ENCODE measurements at regions not wholly inside any gene's neighbourhood (a gene's known extent, or its start where the extent isn't known, plus 50 kb on each side); places are given as distances from the start of the nearest gene placed in this dataset.

GRCh38 chr19:5217171-5217570 is 123.4 kb downstream of the PTPRS start:
- H3K36me3 ChIP-seq (ENCODE audit: control insufficient read depth, insufficient read depth, low read length), result peaks cover 98% of the 10 kb centered on the region
- DNase-seq, result no peak
- H3K9me3 ChIP-seq (replicated peaks; ENCODE audit: control insufficient read depth, low read depth, low read length), result no peaks in the 10 kb centered on the region
- whole genome bisulfite sequencing (ENCODE audit: insufficient coverage), result no CpG with 5 or more reads among the region's 4 CpGs
- no peaks in the 10 kb centered on the region for H3K4me1 ChIP-seq (ENCODE audit: control insufficient read depth, insufficient read depth, low read length)
- H3K27me3 ChIP-seq (ENCODE audit: control insufficient read depth, insufficient read depth, low read length), result no peaks in the 10 kb centered on the region
- H3K27ac ChIP-seq (ENCODE audit: low read length), result no peak overlapping the region
- H3K4me3 ChIP-seq (ENCODE audit: low read length), result no peak overlapping the region

- Histone ChIP-seq H3K36me3 (ENCODE audit: control insufficient read depth, insufficient read depth, low read length) (peaks cover 98% of the 10 kb centered on the region), H3K4me1 (ENCODE audit: control insufficient read depth, insufficient read depth, low read length) (no peaks in the 10 kb centered on the region), H3K9me3 (replicated peaks; ENCODE audit: control insufficient read depth, low read depth, low read length) (peaks cover 2% of the 10 kb centered on the region), H3K27ac (ENCODE audit: low read length) (no peak overlapping the region), H3K4me3 (ENCODE audit: low read length) (no peak overlapping the region), H3K27me3 (ENCODE audit: control insufficient read depth, insufficient read depth, low read length) (no peaks in the 10 kb centered on the region)
- WGBS (ENCODE audit: insufficient coverage), result 82% methylated on average over 7 of the region's 14 CpGs
- DNase-seq, result no peak
Measured at GRCh38 chr19:5216141-5216847, 124.3 kb downstream of the PTPRS start.

GRCh38 chr19:5215431-5215830 is 125.2 kb downstream of the PTPRS start:
- no peaks in the 10 kb centered on the region for H3K4me1 ChIP-seq (ENCODE audit: control insufficient read depth, insufficient read depth, low read length)
- H3K9me3 ChIP-seq (replicated peaks; ENCODE audit: control insufficient read depth, low read depth, low read length), result peaks cover 4% of the 10 kb centered on the region
- no peak overlapping the region for H3K27ac ChIP-seq (ENCODE audit: low read length)
- no peak for DNase-seq
- WGBS (ENCODE audit: insufficient coverage), result 95% methylated on average over 11 of the region's 18 CpGs
- H3K4me3 ChIP-seq (ENCODE audit: low read length), result no peak overlapping the region
- H3K27me3 ChIP-seq (ENCODE audit: control insufficient read depth, insufficient read depth, low read length), result no peaks in the 10 kb centered on the region
- H3K36me3 ChIP-seq (ENCODE audit: control insufficient read depth, insufficient read depth, low read length), result peaks cover 98% of the 10 kb centered on the region

- WGBS (ENCODE audit: insufficient coverage), result 92% methylated on average over 6 of the region's 6 CpGs
- peaks cover 98% of the 10 kb centered on the region for H3K36me3 ChIP-seq (ENCODE audit: control insufficient read depth, insufficient read depth, low read length)
Measured at GRCh38 chr19:5214902-5215301, 125.7 kb downstream of the PTPRS start.

GRCh38 chr19:5214371-5214770 is 126.2 kb downstream of the PTPRS start:
- H3K27ac ChIP-seq (ENCODE audit: low read length), result no peak overlapping the region
- H3K9me3 ChIP-seq (replicated peaks; ENCODE audit: control insufficient read depth, low read depth, low read length), result peaks cover 4% of the 10 kb centered on the region
- H3K36me3 ChIP-seq (ENCODE audit: control insufficient read depth, insufficient read depth, low read length), result peaks cover 97% of the 10 kb centered on the region
- no peak overlapping the region for H3K4me3 ChIP-seq (ENCODE audit: low read length)
- WGBS (ENCODE audit: insufficient coverage), result 94% methylated on average over 23 of the region's 23 CpGs
- no peaks in the 10 kb centered on the region for H3K4me1 ChIP-seq (ENCODE audit: control insufficient read depth, insufficient read depth, low read length)
- DNase-seq, result no peak
- H3K27me3 ChIP-seq (ENCODE audit: control insufficient read depth, insufficient read depth, low read length), result no peaks in the 10 kb centered on the region

More at GRCh38 chr19:5214902-5215301, 125.7 kb downstream of the PTPRS start:
- Histone ChIP-seq H3K9me3 (replicated peaks; ENCODE audit: control insufficient read depth, low read depth, low read length) (peaks cover 4% of the 10 kb centered on the region), H3K27me3 (ENCODE audit: control insufficient read depth, insufficient read depth, low read length) (no peaks in the 10 kb centered on the region), H3K27ac (ENCODE audit: low read length) (no peak overlapping the region), H3K4me1 (ENCODE audit: control insufficient read depth, insufficient read depth, low read length) (no peaks in the 10 kb centered on the region), H3K4me3 (ENCODE audit: low read length) (no peak overlapping the region)
- no peak for DNase-seq

- WGBS (ENCODE audit: insufficient coverage), result 100% methylated on average over 1 of the region's 3 CpGs
- Histone ChIP-seq H3K9me3 (replicated peaks; ENCODE audit: control insufficient read depth, low read depth, low read length) (peaks cover 4% of the 10 kb centered on the region), H3K36me3 (ENCODE audit: control insufficient read depth, insufficient read depth, low read length) (peaks cover 97% of the 10 kb centered on the region), H3K27ac (ENCODE audit: low read length) (no peak overlapping the region), H3K4me3 (ENCODE audit: low read length) (no peak overlapping the region), H3K27me3 (ENCODE audit: control insufficient read depth, insufficient read depth, low read length) (no peaks in the 10 kb centered on the region), H3K4me1 (ENCODE audit: control insufficient read depth, insufficient read depth, low read length) (no peaks in the 10 kb centered on the region)
- no peak for DNase-seq
Measured at GRCh38 chr19:5213667-5214066, 126.9 kb downstream of the PTPRS start.

- peaks cover 92% of the 10 kb centered on the region for H3K36me3 ChIP-seq (ENCODE audit: control insufficient read depth, insufficient read depth, low read length)
Measured at GRCh38 chr19:5212101-5212500, 128.5 kb downstream of the PTPRS start.

GRCh38 chr19:5211217-5211822 is 129.3 kb downstream of the PTPRS start:
- Histone ChIP-seq H3K27ac (ENCODE audit: low read length) (no peak overlapping the region), H3K27me3 (ENCODE audit: control insufficient read depth, insufficient read depth, low read length) (no peaks in the 10 kb centered on the region), H3K36me3 (ENCODE audit: control insufficient read depth, insufficient read depth, low read length) (peaks cover 89% of the 10 kb centered on the region), H3K9me3 (replicated peaks; ENCODE audit: control insufficient read depth, low read depth, low read length) (peaks cover 4% of the 10 kb centered on the region), H3K4me3 (ENCODE audit: low read length) (no peak overlapping the region), H3K4me1 (ENCODE audit: control insufficient read depth, insufficient read depth, low read length) (no peaks in the 10 kb centered on the region)
- no peak for DNase-seq
- 91% methylated on average over 7 of the region's 9 CpGs for WGBS (ENCODE audit: insufficient coverage)

More at GRCh38 chr19:5212101-5212500, 128.5 kb downstream of the PTPRS start:
- no peaks in the 10 kb centered on the region for H3K4me1 ChIP-seq (ENCODE audit: control insufficient read depth, insufficient read depth, low read length)
- H3K4me3 ChIP-seq (ENCODE audit: low read length), result no peak overlapping the region
- WGBS (ENCODE audit: insufficient coverage), result 95% methylated on average over 30 of the region's 30 CpGs
- DNase-seq, result no peak
- H3K9me3 ChIP-seq (replicated peaks; ENCODE audit: control insufficient read depth, low read depth, low read length), result peaks cover 4% of the 10 kb centered on the region
- H3K27me3 ChIP-seq (ENCODE audit: control insufficient read depth, insufficient read depth, low read length), result no peaks in the 10 kb centered on the region
- no peak overlapping the region for H3K27ac ChIP-seq (ENCODE audit: low read length)

- H3K4me3 ChIP-seq (ENCODE audit: low read length), result no peak overlapping the region
- 96% methylated on average over 23 of the region's 23 CpGs for WGBS (ENCODE audit: insufficient coverage)
- H3K27ac ChIP-seq (ENCODE audit: low read length), result no peak overlapping the region
- no peaks in the 10 kb centered on the region for H3K27me3 ChIP-seq (ENCODE audit: control insufficient read depth, insufficient read depth, low read length)
- no peaks in the 10 kb centered on the region for H3K4me1 ChIP-seq (ENCODE audit: control insufficient read depth, insufficient read depth, low read length)
- H3K9me3 ChIP-seq (replicated peaks; ENCODE audit: control insufficient read depth, low read depth, low read length), result peaks cover 4% of the 10 kb centered on the region
- H3K36me3 ChIP-seq (ENCODE audit: control insufficient read depth, insufficient read depth, low read length), result peaks cover 86% of the 10 kb centered on the region
- DNase-seq, result no peak
Measured at GRCh38 chr19:5210556-5210955, 130.1 kb downstream of the PTPRS start.

- DNase-seq, result no peak
- no peak overlapping the region for H3K4me3 ChIP-seq (ENCODE audit: low read length)
- no peaks in the 10 kb centered on the region for H3K27me3 ChIP-seq (ENCODE audit: control insufficient read depth, insufficient read depth, low read length)
- H3K9me3 ChIP-seq (replicated peaks; ENCODE audit: control insufficient read depth, low read depth, low read length), result peaks cover 7% of the 10 kb centered on the region
- WGBS (ENCODE audit: insufficient coverage), result 88% methylated on average over 17 of the region's 17 CpGs
- H3K36me3 ChIP-seq (ENCODE audit: control insufficient read depth, insufficient read depth, low read length), result peaks cover 62% of the 10 kb centered on the region
- no peak overlapping the region for H3K27ac ChIP-seq (ENCODE audit: low read length)
- H3K4me1 ChIP-seq (ENCODE audit: control insufficient read depth, insufficient read depth, low read length), result no peaks in the 10 kb centered on the region
Measured at GRCh38 chr19:5207806-5208205, 132.8 kb downstream of the PTPRS start.
